ENCODE measurements at regions not wholly inside any gene's neighbourhood (a gene's known extent, or its start where the extent isn't known, plus 50 kb on each side); places are given as distances from the start of the nearest gene placed in this dataset.

DNA sequence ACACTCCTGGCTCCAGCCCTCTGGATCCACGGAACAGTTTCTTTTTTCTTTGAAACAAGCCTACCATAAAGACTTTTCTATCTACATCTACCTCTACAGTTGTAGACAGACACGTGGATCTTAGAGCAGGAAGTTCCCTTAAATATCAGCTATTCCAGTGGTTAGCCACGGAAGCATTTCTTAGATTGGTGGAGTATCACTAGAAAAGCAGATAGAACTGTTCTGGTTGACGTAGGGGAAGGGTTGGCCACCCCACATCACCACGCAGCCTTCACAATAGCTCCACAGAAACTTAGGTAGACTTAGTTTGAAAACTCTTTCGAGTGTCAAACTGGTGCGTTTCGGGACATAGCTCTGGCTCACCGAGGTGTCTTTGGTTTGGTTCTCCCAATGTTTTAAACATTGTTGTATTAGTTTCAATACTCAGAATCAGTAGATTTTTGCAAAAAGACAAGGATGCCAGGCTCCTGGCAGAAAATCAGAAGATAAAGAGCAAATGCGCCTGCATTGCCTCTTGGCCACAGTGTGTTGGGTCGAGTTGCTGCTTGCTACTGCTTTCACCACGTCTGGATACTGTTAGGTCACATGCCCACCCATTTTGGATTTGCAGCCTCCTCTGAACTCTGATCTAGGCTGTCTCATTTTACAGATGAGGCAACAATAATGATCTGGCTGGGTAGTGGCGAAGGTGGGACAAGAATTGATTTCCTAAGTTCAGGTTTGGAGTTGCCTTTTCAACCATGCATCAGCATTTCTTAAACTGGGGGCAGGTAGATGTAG is 71.5 kb upstream of the DTNBP1 start:
- Histone ChIP-seq H3K27me3 (no peaks in the 10 kb centered on the region), H3K36me3 (no peaks in the 10 kb centered on the region), H3K27ac (no peak overlapping the region), H3K4me3 (no peak overlapping the region), H3K9me3 (no peaks in the 10 kb centered on the region), H3K4me1 (no peaks in the 10 kb centered on the region)
- no peak for DNase-seq
- no peak for TF ChIP-seq POLR2A (IDR thresholded peaks at IDR 0.05)
- no peak for TF ChIP-seq CTCF (IDR thresholded peaks at IDR 0.05)
- intact Hi-C loops (cut with DNase I; ENCODE audit: low total_unique reads): no loop called here

- no peaks in the 10 kb centered on the region for H3K27me3 ChIP-seq
- no peaks in the 10 kb centered on the region for H3K4me1 ChIP-seq
- no peak for DNase-seq
- TF ChIP-seq POLR2A (IDR thresholded peaks at IDR 0.05) (no peak), CTCF (IDR thresholded peaks at IDR 0.05) (no peak)
- H3K9me3 ChIP-seq: no peaks in the 10 kb centered on the region
- H3K36me3 ChIP-seq: no peaks in the 10 kb centered on the region
- no peak overlapping the region for H3K27ac ChIP-seq
- intact Hi-C loops (cut with DNase I; ENCODE audit: low total_unique reads): no loop called here
- no peak overlapping the region for H3K4me3 ChIP-seq
Observed at GRCh38 chr6:15730922-15731321, 68.1 kb upstream of the DTNBP1 start.

- H3K27me3 ChIP-seq: no peaks in the 10 kb centered on the region
- no peaks in the 10 kb centered on the region for H3K36me3 ChIP-seq
- H3K27ac ChIP-seq: no peak overlapping the region
- no peaks in the 10 kb centered on the region for H3K4me1 ChIP-seq
- H3K4me3 ChIP-seq: no peak overlapping the region
- no peaks in the 10 kb centered on the region for H3K9me3 ChIP-seq
- DNase-seq: no peak
- intact Hi-C loops (cut with DNase I; ENCODE audit: low total_unique reads): no loop called here
- TF ChIP-seq POLR2A (IDR thresholded peaks at IDR 0.05) (no peak), CTCF (IDR thresholded peaks at IDR 0.05) (no peak)
Observed at GRCh38 chr6:15730442-15730841, 67.6 kb upstream of the DTNBP1 start.

DNA sequence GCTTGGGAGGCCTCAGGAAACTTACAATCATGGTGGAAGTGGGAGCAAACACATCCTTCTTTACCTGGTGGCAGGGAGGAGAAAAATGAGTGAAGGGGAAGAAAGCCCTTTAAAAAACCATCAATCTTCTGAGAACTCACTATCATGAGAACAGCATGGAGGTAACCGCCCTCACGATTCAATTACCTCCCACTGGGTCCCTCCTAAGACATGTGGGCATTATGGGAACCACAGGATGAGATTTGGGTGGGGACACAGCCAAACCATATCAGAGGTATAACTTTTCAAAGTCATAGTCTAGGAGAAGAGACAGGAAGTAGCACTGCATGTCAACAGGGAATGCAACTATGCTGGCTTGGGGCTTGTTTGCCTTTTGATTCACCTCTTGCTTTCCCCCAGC is 59.9 kb upstream of the DTNBP1 start:
- Histone ChIP-seq H3K36me3 (no peaks in the 10 kb centered on the region), H3K4me3 (no peak overlapping the region), H3K9me3 (no peaks in the 10 kb centered on the region), H3K27ac (no peak overlapping the region), H3K27me3 (no peaks in the 10 kb centered on the region), H3K4me1 (no peaks in the 10 kb centered on the region)
- no peak for DNase-seq
- TF ChIP-seq POLR2A (IDR thresholded peaks at IDR 0.05) (no peak), CTCF (IDR thresholded peaks at IDR 0.05) (no peak)
- intact Hi-C loops (cut with DNase I; ENCODE audit: low total_unique reads): no loop called here

DNA sequence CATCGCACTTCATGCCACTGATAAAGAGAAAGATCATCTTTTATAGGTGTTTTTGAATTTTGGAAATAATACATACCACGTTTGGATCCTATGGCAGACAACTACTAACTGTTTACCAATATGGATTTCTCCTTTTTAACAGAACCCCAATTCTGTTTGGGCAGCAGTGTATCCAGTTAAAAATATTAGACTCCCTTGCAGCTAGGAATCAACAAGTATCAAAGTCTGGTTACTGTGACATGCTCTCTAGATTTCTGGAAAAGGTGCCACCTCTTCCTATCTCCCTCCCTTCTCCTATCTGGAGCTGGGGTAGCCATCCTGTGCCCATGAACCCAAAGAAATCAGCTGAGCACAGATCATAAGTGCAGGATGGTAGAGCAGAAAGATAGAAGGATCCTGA is 54.1 kb upstream of the DTNBP1 start:
- no peak overlapping the region for H3K27ac ChIP-seq
- H3K36me3 ChIP-seq: no peaks in the 10 kb centered on the region
- no peak for TF ChIP-seq POLR2A (IDR thresholded peaks at IDR 0.05)
- no peak for TF ChIP-seq CTCF (IDR thresholded peaks at IDR 0.05)
- H3K4me3 ChIP-seq: no peak overlapping the region
- H3K27me3 ChIP-seq: no peaks in the 10 kb centered on the region
- H3K9me3 ChIP-seq: no peaks in the 10 kb centered on the region
- no peaks in the 10 kb centered on the region for H3K4me1 ChIP-seq
- intact Hi-C loops (cut with DNase I; ENCODE audit: low total_unique reads): no loop called here
- DNase-seq: no peak

Measured in uterus (tissue), 3 donors.